Stimulated activated CD8-positive, alpha-beta memory T cell treated with anti-CD3 and anti-CD28 coated beads, Interleukin-12 subunit alpha, Interleukin-12 subunit beta, amount 100 ng/mL, for 24 hours (primary cell): ENCODE measurements at regions not wholly inside any gene's neighbourhood (a gene's known extent, or its start where the extent isn't known, plus 50 kb on each side); places are given as distances from the start of the nearest gene placed in this dataset.
"Not testable (repeated sequence)": the region's sequence is repeated elsewhere in the genome, so short reads cannot be mapped to it uniquely, and the experiment has no call there.

ENCODE experiments used
- DNase-seq: peaks from one replicate; pipeline ENCODE4 v3.0.0-alpha.2; 2020; ENCODE audit errors: extremely low read depth

GRCh38 chr2:131639001-131639620, 111.4 kb downstream of the CCDC74A start:
- DNase-seq: not testable (repeated sequence)

DNA sequence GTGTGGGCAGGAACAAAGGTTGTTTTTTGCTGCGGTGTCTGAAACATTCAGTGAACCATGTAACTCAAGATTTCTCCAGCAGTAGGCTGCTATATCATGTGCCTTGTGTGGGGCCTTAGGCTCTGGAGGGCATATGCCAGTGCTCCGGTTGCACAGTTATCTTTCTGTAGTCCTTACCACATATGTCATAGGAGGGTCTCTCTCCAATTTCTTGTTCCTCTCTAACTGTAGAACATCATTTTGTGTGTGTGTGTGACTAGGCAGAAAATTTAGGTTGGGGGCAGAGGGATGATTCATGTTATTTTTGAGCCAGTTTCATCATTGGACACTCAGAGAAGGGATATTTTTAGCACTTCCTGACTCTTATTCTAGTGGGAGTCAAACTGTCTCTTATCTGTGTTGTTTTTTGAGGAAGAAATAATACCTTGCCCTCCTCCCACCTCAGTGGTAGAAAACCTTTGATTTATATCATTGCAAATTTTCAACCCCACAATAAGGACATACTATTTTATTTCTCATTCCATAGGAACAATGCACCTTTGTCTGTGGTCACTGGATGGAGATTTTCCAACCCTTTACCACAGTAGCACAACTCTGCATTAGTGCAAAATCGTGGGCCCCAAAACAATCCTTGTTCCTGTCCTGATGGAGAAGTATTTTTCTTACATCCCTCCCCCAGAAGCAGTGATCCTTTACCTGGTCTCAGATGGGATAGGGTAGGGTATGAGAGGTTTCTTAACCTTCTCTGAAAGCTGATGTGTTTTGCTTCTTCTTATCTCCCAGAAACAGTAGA, 113.9 kb downstream of the CCDC74A start:
- no peak for DNase-seq

DNA sequence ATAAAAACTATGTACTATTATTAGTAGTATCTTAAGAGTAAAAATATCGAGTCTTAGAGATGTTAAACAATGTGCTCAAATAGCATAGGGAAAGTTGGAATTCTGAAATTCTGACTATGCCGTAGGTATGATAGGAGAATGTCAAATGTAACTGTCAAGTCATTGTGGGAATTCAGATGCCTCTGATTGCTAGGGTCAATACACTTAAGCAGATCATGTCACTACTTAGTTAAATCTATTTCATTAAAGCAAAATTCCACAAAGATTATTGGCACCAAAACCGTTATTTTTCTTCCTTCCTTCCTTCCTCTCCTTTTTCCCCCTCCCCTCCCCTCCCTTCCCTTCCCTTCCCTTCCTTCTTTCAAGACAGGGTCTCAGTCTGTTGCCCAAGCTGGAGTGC, 115.5 kb downstream of the CCDC74A start:
- not testable (repeated sequence) for DNase-seq

GRCh38 chr2:131645177-131645765, 117.6 kb downstream of the CCDC74A start:
- DNase-seq: no peak

DNA sequence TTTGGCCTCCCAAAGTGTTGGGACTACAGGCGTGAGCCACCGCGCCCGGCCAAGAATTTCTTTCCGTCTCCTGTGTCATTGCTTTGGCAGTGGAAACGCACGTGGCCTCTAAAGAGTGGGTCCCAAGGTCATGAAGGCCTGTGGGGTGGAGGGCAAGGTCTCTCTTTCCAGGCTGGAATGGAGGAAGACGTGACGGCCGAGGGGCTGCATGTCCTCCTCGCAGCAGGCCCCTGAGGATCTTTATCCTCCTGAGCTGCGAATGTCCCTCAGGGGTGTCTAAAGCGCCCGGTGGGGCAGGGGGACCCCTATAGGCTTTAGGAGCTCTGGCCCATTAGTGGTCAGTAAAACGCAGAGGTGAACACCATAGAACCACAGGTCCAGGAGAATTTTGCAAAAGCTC, 118.5 kb downstream of the CCDC74A start:
- DNase-seq: not testable (repeated sequence)

DNA sequence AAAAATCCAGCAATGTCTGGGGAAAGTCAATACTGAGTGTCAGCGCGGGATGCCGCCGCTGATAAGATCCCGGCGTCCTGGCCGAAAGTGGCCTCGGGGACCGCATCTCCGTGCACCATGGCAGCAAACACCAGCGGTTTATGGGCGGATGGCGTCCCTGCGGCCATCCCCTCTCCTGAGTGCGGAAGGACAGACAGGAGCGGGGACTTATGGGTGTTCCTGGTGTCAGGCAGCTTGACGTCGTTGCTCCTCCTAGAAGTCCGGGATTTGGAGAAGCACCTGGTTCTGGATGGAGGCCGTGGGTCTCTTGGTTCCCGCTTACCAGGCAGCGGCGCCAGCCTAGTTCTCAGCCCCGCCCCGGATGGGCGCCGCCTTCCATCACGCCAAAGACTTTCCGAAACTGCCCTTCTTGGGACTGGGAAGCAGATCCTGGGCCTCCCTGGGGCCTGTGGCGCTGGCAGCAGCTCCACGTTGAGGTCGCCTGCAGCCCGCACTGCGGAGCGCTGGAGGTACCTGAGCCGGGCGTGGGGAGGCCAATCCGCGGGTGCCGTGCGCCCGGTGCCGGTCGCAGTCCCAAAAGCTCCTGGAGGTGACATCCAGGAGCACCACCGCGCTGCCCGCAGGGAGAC, 119.1 kb downstream of the CCDC74A start:
- no peak for DNase-seq

DNA sequence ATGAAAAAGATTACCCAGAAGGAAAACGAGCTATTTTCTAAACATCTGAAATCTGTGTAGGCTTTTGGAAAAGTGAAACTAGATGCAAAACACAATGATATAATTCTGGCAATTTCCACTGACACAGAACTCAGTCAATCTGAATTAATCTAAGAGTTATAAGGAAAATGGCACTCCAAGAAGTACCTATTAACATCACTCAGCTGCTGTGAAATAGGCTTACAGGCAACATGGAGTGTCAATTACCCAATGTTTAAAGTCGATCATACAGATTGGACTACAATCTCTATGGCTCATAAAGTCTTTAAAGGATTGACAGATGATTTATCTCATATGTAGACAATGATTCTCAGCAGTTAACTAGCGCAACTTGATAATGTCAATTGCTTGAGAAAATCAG, 120.9 kb downstream of the CCDC74A start:
- DNase-seq: not testable (repeated sequence)

- DNase-seq: not testable (repeated sequence)
Observed at GRCh38 chr2:131652246-131652645, 124.6 kb downstream of the CCDC74A start.

- not testable (repeated sequence) for DNase-seq
Observed at GRCh38 chr2:131654107-131654506, 126.4 kb downstream of the CCDC74A start.

- DNase-seq: no peak
Observed at GRCh38 chr2:131656816-131657633, 129.3 kb downstream of the CCDC74A start.

DNA sequence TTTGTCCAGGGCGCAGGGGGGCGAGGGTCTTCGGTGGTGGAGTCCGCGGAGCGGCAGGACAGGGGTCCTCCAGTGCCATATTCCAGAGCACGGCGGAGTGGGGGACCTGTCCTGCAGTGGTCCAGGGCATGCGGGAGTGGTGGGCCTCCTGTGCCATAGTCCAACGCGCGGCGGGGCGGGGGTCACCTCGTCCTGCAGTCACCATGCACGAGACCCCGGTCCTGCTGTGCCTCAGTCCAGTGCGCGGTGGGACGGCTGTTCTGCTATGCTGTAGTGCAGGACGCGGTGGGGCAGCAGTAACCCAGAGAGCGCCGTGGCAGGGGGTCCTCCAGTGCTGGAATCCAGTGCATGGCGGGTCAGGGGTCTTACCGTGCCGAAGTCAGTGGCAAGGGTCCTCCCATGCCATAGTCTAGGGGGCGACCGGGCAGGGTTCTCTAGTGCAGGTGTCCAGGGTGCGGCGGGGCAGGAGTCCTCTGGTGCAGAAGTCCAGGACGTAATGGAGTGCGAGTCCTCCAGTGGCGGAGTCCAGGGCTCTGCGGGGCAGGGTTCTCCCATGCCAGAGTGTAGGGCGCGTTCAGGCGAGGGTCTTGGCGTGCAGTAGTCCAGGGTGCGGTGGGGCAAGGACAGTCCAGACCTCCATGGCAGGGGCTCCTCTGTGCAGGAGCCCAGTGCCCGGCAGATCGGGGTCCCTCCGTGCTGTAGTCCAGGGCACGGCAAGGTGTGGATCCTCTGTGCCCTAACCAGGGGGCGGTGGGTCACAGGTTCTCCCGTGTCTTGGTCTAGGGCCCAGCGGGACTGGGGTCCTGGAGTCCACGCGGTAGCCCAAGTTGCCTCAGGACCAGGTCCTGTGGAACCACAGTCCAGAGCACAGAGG, 130.4 kb downstream of the CCDC74A start:
- no peak for DNase-seq

DNA sequence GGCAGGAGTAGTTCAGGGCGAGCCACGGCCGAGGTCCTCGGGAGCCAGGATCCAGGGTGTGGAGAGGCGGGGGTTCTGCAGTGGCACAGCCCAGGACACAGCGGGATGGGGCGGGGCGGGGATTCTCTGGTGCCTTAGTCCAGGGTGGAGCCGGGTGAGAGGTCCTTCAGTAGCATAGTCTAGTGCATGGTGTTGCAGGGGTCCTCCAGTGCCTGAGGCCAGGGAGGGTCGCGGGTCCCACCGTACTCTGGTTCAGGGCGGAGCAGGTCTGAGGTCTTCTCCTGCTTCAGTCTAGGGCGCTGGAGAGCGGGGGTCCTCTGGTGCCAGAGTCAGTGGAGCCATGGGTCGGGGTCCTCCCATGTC, 131.1 kb downstream of the CCDC74A start:
- DNase-seq: no peak

GRCh38 chr2:131659168-131659572, 131.5 kb downstream of the CCDC74A start:
- no peak for DNase-seq

DNA sequence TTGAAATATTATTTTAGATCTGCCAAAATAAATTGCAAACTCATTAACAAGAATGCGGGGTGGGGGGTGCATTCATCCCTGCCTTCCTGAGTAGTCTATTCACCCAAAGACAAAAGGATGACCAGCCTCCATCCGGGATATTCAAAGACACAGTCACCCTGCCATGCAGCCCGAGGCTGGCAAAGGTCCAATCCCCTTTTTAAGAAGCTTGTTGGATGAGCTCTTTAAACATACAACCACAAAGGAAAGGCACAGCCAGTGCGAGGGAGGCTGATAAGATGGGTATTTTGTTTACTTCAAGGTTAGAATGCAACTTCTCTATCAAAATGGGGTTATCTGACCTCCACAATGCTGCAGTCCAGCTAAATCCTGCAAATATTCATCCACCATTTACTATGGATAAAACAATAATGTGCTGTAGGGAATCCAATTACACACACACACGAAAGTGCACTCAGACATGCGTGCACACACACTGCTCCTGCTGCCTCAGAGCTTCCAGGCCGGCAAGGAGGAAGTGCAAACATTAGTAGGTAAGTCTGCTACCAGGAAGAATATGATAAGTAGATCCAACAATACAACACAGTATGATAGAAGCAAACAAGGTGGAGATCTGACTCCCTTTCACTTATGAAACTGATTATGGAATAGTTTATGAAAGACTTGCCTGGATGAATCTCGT, 133.6 kb downstream of the CCDC74A start:
- DNase-seq: not testable (repeated sequence)

DNA sequence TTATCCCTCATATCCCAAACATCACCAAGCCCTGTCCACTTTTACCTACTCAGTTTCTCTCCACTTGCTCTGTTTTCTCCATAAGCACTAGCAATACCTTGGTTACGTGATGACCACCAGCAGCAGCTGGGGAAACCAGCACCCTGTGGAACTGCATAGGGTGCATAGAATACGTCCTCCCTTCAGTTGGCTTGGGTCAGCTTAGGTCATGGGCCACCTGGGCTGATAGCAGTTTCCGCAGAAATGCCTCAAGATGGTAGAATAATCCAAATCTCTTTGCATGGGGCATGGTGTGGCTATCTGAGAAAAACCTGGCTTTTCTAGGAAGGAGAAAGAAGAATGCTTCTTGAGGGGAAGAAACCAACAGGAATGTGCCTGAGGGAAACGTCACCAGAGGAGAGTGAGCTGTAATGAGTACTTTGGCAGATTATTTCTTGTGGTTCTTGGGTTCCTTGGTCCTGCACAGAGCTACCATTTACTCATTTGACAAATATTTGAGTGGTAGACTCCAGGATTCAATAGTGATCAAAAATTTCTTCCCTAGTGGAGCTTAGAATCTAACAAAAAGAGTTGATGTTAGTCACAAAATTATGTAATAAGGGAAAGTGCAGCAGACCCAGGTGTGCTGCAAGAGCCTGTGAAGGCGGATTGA, 134.3 kb downstream of the CCDC74A start:
- DNase-seq: not testable (repeated sequence)

DNA sequence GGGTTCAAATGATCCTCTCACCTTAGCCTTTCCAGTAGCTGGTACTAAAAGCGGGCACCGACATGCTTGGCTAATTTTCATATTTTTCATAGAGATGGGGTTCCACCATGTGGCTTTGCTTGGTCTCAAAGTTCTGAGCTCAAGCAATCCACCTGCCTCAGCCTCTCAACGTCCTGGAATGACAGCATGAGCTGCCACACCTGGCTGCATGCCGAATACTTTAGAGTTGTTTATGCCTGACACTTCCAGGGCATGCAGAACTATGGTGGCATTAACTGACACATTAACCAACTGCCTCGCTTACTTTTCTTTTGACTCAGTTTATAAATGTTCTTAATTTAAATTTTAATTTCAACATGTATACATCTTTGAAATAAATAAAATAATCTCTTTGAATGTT, 135.8 kb downstream of the CCDC74A start:
- not testable (repeated sequence) for DNase-seq

DNA sequence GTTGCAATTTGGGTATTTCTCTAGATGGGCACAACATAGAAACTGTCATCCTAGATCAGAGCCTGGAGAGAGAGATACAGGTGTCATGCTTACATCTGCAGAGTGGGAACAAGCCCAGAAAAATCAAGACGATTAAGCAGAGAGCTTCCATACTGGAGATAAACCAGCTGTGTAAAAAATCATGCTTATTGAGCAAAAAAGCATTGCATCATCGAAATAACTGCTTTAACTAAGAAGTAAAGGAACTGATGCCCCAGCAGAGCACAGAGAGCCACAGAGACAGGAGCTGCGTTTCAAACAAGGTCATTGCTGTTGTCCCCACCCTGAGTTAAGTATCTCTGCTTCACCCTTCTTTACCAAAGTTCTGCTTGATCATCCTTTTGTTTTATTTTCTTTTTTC, 138.0 kb downstream of the CCDC74A start:
- DNase-seq: not testable (repeated sequence)

DNA sequence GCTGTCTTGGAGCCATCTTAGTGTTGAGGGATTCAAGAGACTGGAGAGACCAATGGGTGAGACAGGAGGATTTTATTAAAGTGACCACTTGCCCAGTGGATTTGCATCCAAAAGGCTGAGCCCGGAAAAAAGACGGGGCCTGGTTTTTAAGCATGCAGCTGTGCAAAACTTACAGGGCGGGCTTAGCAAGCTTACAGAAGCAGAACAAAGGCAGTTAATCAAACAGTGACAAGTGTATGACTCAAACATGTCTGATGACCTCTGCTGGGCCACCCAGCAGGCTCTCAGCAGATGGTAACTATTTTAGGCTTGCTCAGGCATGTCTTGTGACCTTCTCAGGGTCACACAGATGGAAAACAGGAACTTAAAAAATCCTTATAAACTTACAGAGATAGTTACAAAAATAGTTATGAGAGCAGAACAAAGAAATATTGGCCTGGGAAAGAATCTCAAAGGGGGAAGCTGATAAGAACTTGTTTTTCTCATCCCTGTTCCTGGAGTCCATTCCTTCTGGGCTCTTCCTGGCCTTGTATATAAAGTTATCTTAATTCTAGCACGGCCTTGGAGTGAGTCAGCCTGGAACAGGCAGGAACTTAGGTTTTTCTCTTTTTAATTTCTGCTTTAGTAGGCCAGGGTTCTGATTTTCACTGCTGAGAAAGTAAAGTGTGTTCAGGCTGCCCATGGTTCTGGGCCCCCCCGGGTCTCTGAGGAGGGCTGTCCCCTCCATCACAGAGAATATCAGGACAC, 141.3 kb downstream of the CCDC74A start:
- not testable (repeated sequence) for DNase-seq
